ENCODE measurements at regions not wholly inside any gene's neighbourhood (a gene's known extent, or its start where the extent isn't known, plus 50 kb on each side); places are given as distances from the start of the nearest gene placed in this dataset.

DNA sequence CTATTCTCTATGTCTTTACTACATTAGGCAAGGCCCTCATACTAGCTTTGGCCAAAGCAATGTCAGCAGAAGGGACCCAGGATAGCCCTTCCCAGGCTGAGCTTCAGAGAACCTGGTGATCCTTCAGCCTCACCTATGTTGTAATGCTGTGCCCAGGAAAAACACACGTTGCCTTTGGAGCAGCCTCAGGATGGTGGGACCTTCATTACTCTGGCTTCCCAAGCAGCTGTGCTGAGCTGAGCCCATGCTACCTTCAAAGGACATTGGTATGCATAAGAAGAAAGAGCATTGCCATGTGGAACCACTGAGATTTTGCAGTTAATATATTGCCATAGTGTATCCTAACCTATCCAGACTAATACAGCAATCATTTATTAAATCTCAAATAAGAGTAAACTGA, 756.4 kb upstream of the ID2 start:
- TF ChIP-seq PAX5 (IDR thresholded peaks at IDR 0.05; ENCODE audit: insufficient read depth, low read length, severe bottlenecking): no peak
- TF ChIP-seq POLR2A (IDR thresholded peaks at IDR 0.05; ENCODE audit: low read depth, low read length): no peak
- TF ChIP-seq TAF1 (IDR thresholded peaks at IDR 0.05; ENCODE audit: low read depth, low read length): no peak
- TF ChIP-seq SPI1 (IDR thresholded peaks at IDR 0.05; ENCODE audit: low read depth, low read length): no peak
- TF ChIP-seq POLR2AphosphoS5 (IDR thresholded peaks at IDR 0.05; ENCODE audit: low read depth, low read length): no peak
- TF ChIP-seq POU2F2 (IDR thresholded peaks at IDR 0.05; ENCODE audit: low read depth, low read length): no peak

GRCh38 chr2:7927691-7928090, 754.2 kb upstream of the ID2 start:
- DNase-seq (ENCODE audit: insufficient read length, low spot score): no peak
- TF ChIP-seq POU2F2 (IDR thresholded peaks at IDR 0.05; ENCODE audit: low read depth, low read length) (no peak), POLR2AphosphoS5 (IDR thresholded peaks at IDR 0.05; ENCODE audit: low read depth, low read length) (no peak), PAX5 (IDR thresholded peaks at IDR 0.05; ENCODE audit: insufficient read depth, low read length, severe bottlenecking) (no peak), TAF1 (IDR thresholded peaks at IDR 0.05; ENCODE audit: low read depth, low read length) (no peak), SPI1 (IDR thresholded peaks at IDR 0.05; ENCODE audit: low read depth, low read length) (no peak), POLR2A (IDR thresholded peaks at IDR 0.05; ENCODE audit: low read depth, low read length) (no peak)
- FAIRE-seq: no peak

More for the DNA sequence above, 756.4 kb upstream of the ID2 start:
- DNase-seq (ENCODE audit: insufficient read length, low spot score): no peak
- FAIRE-seq: peak; percentile 31

DNA sequence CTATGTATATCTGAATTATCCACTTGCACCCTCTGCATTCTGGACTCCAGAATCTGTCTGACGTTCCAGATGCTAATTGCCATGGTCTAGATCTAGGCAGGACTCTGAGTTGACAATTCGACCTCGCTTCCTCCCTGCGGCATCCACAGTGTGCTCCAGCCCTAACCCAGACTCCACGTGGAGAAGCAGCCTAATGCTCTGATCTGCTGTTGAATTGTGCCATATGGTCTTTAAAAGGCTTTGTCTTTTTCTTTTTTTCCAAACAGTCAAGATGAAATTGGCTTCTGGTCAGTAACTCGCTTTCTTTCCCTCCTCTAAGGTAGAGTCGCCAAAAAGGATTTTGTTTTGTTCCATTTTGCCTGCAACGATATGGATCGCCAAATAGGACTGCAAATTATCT, 752.6 kb upstream of the ID2 start:
- DNase-seq (ENCODE audit: insufficient read length, low spot score): no peak
- no peak for FAIRE-seq
- TF ChIP-seq POU2F2 (IDR thresholded peaks at IDR 0.05; ENCODE audit: low read depth, low read length) (no peak), TAF1 (IDR thresholded peaks at IDR 0.05; ENCODE audit: low read depth, low read length) (no peak), SPI1 (IDR thresholded peaks at IDR 0.05; ENCODE audit: low read depth, low read length) (no peak), POLR2A (IDR thresholded peaks at IDR 0.05; ENCODE audit: low read depth, low read length) (no peak), POLR2AphosphoS5 (IDR thresholded peaks at IDR 0.05; ENCODE audit: low read depth, low read length) (no peak), PAX5 (IDR thresholded peaks at IDR 0.05; ENCODE audit: insufficient read depth, low read length, severe bottlenecking) (no peak)

- no peak for TF ChIP-seq POLR2AphosphoS5 (IDR thresholded peaks at IDR 0.05; ENCODE audit: low read depth, low read length)
- TF ChIP-seq SPI1 (IDR thresholded peaks at IDR 0.05; ENCODE audit: low read depth, low read length): no peak
- TF ChIP-seq TAF1 (IDR thresholded peaks at IDR 0.05; ENCODE audit: low read depth, low read length): no peak
- no peak for TF ChIP-seq POLR2A (IDR thresholded peaks at IDR 0.05; ENCODE audit: low read depth, low read length)
- TF ChIP-seq PAX5 (IDR thresholded peaks at IDR 0.05; ENCODE audit: insufficient read depth, low read length, severe bottlenecking): no peak
- TF ChIP-seq POU2F2 (IDR thresholded peaks at IDR 0.05; ENCODE audit: low read depth, low read length): no peak
- no peak for FAIRE-seq
Measured at GRCh38 chr2:7930800-7931635, 750.8 kb upstream of the ID2 start.

DNA sequence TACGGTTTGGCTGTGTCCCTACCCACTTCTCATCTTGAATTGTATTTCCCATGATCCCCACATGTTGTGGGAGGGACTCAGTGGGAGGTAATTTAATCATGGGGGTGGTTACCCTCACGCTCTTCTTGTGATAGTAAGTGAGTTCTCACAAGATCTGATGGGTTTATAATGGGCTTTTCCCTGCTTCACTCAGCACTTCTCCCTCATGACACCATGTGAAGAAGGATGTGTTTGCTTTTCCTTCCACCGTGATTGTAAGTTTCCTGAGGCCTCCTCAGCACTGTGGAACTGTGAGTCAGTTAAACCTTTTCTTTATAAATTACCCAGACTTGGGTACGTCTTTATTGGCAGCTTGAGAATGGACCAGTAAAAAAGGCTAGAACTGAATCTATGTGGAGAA, 750.0 kb upstream of the ID2 start:
- FAIRE-seq (no peak), DNase-seq (ENCODE audit: insufficient read length, low spot score) (no peak)
- TF ChIP-seq TAF1 (IDR thresholded peaks at IDR 0.05; ENCODE audit: low read depth, low read length) (no peak), POLR2A (IDR thresholded peaks at IDR 0.05; ENCODE audit: low read depth, low read length) (no peak), SPI1 (IDR thresholded peaks at IDR 0.05; ENCODE audit: low read depth, low read length) (no peak), POLR2AphosphoS5 (IDR thresholded peaks at IDR 0.05; ENCODE audit: low read depth, low read length) (no peak), PAX5 (IDR thresholded peaks at IDR 0.05; ENCODE audit: insufficient read depth, low read length, severe bottlenecking) (no peak), POU2F2 (IDR thresholded peaks at IDR 0.05; ENCODE audit: low read depth, low read length) (no peak)

More at GRCh38 chr2:7930800-7931635, 750.8 kb upstream of the ID2 start:
- DNase-seq (ENCODE audit: insufficient read length, low spot score): no peak

DNA sequence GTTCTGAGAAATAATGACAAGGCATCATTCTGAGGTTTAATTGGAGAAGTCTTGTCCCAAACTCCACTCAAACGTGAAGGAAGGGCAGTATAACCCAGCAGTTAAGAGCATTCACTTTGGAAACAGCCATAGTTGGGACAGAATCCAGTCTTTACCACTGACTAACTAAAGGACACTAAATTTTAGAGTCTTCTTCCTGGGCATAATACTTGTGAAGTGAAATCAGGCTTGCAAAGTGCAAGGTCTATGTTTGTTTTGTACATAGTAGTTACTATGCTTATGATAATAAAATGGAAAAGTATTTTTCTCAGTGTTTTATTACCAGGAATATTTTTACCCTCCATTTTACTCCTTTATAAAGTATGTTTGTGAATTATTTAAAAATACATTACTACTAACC, 748.2 kb upstream of the ID2 start:
- FAIRE-seq (no peak), DNase-seq (ENCODE audit: insufficient read length, low spot score) (no peak)
- TF ChIP-seq POU2F2 (IDR thresholded peaks at IDR 0.05; ENCODE audit: low read depth, low read length): no peak
- no peak for TF ChIP-seq POLR2A (IDR thresholded peaks at IDR 0.05; ENCODE audit: low read depth, low read length)
- TF ChIP-seq SPI1 (IDR thresholded peaks at IDR 0.05; ENCODE audit: low read depth, low read length): no peak

DNA sequence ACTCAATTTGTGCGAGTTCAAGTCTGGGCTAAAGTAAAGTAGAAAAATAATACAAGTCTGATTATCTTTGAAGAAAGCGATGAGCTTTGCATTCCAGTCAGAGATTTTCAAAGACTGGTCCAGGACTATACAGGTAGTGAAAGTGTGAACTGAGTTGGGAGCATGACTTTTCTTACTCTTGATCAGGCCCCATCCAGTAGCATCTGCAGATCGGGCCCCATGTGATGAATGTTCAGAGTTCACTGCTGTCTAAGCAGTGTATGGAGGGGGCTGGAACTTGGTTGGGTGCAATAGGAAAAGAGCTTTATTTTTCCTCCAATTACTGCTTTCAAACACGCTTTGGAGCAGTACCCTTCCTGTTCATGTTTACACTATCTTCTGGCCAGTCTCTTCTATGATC, 747.4 kb upstream of the ID2 start:
- DNase-seq (ENCODE audit: insufficient read length, low spot score): no peak
- FAIRE-seq: no peak
- TF ChIP-seq POLR2AphosphoS5 (IDR thresholded peaks at IDR 0.05; ENCODE audit: low read depth, low read length) (no peak), SPI1 (IDR thresholded peaks at IDR 0.05; ENCODE audit: low read depth, low read length) (no peak)

DNA sequence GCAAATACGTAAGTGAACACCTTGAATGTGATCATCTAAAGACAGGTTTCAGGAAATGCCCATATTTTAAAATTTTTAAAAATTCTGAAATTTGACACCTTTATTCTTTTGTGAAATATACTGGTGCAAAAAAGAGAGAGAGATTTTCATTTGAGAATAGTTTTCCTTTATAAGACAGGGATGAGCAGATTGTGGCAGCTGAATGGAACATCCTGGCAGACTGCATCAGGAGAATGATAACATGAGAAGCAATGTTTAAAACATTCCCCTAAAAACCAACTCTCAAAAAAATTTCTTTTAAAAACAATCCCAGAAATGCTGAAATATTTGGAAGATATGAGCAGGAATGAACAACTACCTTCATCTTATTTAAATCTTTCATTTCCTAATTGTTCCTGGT, 744.8 kb upstream of the ID2 start:
- DNase-seq (ENCODE audit: insufficient read length, low spot score): no peak
- TF ChIP-seq POLR2A (IDR thresholded peaks at IDR 0.05; ENCODE audit: low read depth, low read length): no peak
- no peak for TF ChIP-seq SPI1 (IDR thresholded peaks at IDR 0.05; ENCODE audit: low read depth, low read length)
- no peak for TF ChIP-seq TAF1 (IDR thresholded peaks at IDR 0.05; ENCODE audit: low read depth, low read length)
- no peak for TF ChIP-seq PAX5 (IDR thresholded peaks at IDR 0.05; ENCODE audit: insufficient read depth, low read length, severe bottlenecking)
- no peak for TF ChIP-seq POLR2AphosphoS5 (IDR thresholded peaks at IDR 0.05; ENCODE audit: low read depth, low read length)
- no peak for TF ChIP-seq POU2F2 (IDR thresholded peaks at IDR 0.05; ENCODE audit: low read depth, low read length)
- no peak for FAIRE-seq

GRCh38 chr2:7940723-7941122, 741.1 kb upstream of the ID2 start:
- no peak for DNase-seq (ENCODE audit: insufficient read length, low spot score)
- FAIRE-seq: no peak
- TF ChIP-seq SPI1 (IDR thresholded peaks at IDR 0.05; ENCODE audit: low read depth, low read length) (no peak), POLR2A (IDR thresholded peaks at IDR 0.05; ENCODE audit: low read depth, low read length) (no peak), POLR2AphosphoS5 (IDR thresholded peaks at IDR 0.05; ENCODE audit: low read depth, low read length) (no peak), PAX5 (IDR thresholded peaks at IDR 0.05; ENCODE audit: insufficient read depth, low read length, severe bottlenecking) (no peak)

DNA sequence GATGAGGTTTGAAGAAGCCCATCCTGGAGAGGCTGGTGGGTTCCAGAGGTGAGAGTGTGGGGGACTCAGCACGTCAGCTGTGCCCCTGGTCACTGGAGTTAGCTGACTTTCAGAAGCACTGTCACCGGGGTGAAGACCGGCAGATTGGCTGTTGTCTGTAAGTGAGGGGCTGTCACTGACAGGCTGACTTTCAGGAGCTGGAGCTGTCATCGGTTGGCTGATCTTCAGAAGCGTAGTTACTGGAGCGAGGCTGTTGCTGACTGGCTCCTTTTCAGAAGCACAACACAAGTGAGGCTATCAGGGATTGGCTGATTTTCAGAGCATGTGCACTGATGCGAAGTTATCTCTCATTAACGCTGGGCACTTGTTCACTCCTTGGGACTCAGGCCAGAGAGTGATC, 738.4 kb upstream of the ID2 start:
- DNase-seq (ENCODE audit: insufficient read length, low spot score) (no peak), FAIRE-seq (no peak)
- TF ChIP-seq POLR2AphosphoS5 (IDR thresholded peaks at IDR 0.05; ENCODE audit: low read depth, low read length) (no peak), PAX5 (IDR thresholded peaks at IDR 0.05; ENCODE audit: insufficient read depth, low read length, severe bottlenecking) (no peak), TAF1 (IDR thresholded peaks at IDR 0.05; ENCODE audit: low read depth, low read length) (no peak), POLR2A (IDR thresholded peaks at IDR 0.05; ENCODE audit: low read depth, low read length) (no peak), SPI1 (IDR thresholded peaks at IDR 0.05; ENCODE audit: low read depth, low read length) (no peak), POU2F2 (IDR thresholded peaks at IDR 0.05; ENCODE audit: low read depth, low read length) (no peak)

All from GM12891 (cell line).